AG10803 (cell line): ENCODE measurements at regions not wholly inside any gene's neighbourhood (a gene's known extent, or its start where the extent isn't known, plus 50 kb on each side); places are given as distances from the start of the nearest gene placed in this dataset.

Source experiments
- DNase-seq: peaks from one replicate; pipeline ENCODE4 v3.0.0; 2010; ENCODE audit warnings: low read depth
- H3K4me3 ChIP-seq: 2 replicates; pipeline ENCODE4 v1.5.1; 2011; ENCODE audit warnings: mild to moderate bottlenecking, low read length, control low read depth
- TF ChIP-seq, protein P1 (sequence below): conservative IDR thresholded peaks from 2 replicates; pipeline ENCODE4 v1.5.1; 2011; ENCODE audit warnings: mild to moderate bottlenecking, low read length, control low read depth, inconsistent platforms

DNA sequence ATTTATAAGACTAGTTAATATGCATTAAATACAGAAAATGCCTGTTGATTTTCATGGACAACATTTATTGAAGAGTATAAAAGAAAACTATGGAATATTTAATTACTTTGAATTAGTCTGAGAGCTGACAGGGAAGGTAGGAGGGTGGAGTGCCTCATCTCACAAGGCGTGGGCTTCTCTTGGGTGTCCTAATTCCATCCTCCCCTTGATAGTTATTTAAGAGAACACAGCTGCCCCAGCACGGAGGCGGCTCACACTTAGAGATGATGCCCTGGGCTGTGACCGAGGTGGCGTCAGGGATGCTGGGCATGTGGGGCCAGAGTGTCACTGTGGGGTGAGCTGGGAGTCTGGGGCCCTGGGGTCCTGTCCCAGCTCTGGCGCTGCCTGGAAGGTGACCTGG is 493.0 kb downstream of the PTPRU start:
- TF ChIP-seq, protein P1, sequence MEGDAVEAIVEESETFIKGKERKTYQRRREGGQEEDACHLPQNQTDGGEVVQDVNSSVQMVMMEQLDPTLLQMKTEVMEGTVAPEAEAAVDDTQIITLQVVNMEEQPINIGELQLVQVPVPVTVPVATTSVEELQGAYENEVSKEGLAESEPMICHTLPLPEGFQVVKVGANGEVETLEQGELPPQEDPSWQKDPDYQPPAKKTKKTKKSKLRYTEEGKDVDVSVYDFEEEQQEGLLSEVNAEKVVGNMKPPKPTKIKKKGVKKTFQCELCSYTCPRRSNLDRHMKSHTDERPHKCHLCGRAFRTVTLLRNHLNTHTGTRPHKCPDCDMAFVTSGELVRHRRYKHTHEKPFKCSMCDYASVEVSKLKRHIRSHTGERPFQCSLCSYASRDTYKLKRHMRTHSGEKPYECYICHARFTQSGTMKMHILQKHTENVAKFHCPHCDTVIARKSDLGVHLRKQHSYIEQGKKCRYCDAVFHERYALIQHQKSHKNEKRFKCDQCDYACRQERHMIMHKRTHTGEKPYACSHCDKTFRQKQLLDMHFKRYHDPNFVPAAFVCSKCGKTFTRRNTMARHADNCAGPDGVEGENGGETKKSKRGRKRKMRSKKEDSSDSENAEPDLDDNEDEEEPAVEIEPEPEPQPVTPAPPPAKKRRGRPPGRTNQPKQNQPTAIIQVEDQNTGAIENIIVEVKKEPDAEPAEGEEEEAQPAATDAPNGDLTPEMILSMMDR: no peak
- H3K4me3 ChIP-seq: no peak overlapping the region
- no peak for DNase-seq

DNA sequence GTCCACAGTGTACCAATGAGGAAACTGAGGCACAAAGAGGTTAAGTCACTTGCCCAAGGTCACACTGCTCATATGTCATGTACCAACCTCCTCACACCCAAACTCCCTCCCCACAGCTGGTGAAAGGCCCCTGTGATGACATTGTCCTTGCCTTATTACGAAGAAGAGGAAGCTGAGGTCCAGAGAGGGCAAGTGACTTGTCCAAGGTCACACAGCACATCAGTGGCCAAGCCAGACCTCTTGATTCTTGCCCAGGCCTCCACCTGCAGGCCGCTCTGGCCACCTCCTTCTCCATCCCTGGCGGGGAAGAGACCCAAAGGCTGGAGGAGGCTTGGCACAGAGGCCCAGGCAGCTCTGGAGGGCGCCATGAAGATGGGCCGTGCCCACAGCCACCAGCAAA is 492.4 kb downstream of the PTPRU start:
- TF ChIP-seq, protein P1: no peak
- H3K4me3 ChIP-seq: no peak overlapping the region
- DNase-seq: no peak

DNA sequence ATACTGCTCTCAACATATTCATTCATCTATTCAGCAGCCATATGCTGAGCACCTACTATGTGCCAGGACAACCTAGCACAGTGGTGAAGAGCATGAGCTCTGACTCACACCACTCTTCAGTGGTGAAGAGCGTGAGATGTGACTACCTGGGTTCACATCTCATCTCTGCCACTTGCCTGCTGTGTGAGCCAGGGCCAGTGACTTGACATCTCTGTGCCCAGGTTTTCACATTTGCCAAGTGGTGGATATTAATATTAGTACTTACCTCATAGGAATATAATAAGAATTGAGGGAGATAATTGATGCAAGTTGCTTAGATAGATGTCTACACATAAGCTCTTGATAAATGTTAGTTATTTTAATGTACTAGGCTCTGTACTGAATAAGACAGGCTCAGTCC is 488.9 kb downstream of the PTPRU start:
- no peak overlapping the region for H3K4me3 ChIP-seq
- TF ChIP-seq, protein P1: no peak
- no peak for DNase-seq

DNA sequence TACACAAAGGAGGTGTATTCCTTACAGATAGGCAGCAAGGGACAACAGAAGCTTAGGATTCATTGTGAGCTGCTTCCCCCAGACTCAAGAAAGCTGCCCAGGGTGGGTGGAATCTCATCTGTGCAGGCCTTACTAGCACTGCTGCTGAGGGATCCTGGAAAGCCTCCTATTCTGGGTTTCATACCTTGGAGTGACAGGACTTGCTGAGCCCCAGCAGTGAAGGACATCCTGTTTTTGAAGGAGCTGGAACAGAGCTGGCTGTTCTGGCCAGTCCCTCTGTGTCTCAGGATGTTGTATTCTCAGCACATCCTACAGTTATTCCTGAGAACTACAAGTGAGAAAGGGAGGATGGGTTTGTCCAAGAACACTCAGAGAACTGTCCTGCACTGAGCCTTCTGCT is 486.3 kb downstream of the PTPRU start:
- H3K4me3 ChIP-seq: no peak overlapping the region
- TF ChIP-seq, protein P1: no peak
- DNase-seq: no peak

DNA sequence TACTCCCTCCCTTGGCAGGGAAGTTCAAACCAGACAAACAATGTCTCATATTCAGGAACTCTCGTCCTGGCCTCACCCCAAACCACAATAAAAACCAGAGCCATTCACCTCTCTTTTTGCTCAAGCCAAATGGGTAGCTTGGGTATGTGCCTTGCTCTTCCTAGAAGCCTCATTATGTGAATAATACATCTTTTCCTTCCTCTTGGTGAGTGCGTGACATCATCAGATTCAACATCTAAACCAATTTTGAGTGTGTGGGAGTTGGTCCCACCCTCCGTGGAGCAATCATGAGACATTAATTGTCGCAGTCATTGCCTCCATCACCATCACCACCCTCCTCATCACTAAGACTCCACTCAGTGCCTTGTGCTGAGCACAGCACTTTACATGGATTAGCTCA is 482.9 kb downstream of the PTPRU start:
- DNase-seq: peak; percentile 74
- TF ChIP-seq, protein P1: no peak

DNA sequence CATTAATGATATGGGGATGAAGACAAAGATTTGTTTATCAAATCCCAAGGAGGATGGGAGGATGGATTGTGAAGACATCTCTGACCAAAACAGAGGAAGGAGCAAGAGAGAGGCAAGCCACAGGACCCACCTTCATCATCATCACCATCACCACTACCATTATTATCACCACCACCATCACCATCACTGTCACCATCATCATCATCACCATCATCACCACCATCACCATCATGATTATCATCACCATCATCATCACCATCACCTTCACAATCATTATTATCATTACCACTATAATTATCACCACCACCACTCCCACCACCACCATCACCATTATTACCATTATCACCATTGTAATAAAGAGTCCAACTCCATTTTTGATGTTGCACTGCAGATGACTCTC is 482.5 kb downstream of the PTPRU start:
- DNase-seq: no peak
- TF ChIP-seq, protein P1: no peak
- no peak overlapping the region for H3K4me3 ChIP-seq

More for the DNA sequence above, 482.9 kb downstream of the PTPRU start:
- H3K4me3 ChIP-seq: no peak overlapping the region

DNA sequence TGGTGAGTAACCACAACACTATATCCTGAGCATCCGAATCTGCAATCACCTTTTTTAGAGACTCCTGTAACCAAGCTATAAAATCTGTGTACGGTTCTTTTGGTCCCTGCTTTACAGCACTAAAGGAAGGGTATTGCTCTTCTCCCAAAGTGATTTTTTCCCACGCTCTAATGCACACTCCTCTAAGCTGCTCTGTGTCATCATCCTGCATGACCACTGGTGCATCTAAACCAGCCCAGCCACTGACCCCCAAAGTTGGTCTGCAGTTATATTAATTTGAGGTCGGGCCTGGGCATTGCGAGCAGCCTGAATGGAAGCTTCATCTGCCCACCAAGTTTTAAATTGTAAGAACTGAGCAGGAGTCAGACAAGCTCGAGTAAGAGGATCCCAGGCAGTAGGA is 480.0 kb downstream of the PTPRU start:
- no peak for DNase-seq
- TF ChIP-seq, protein P1: no peak
- no peak overlapping the region for H3K4me3 ChIP-seq
